ENCODE measurements at regions not wholly inside any gene's neighbourhood (a gene's known extent, or its start where the extent isn't known, plus 50 kb on each side); places are given as distances from the start of the nearest gene placed in this dataset.

GRCh38 chr3:124125315-124125714 lies 133.4 kb upstream of the ROPN1 start:
- TF ChIP-seq, protein P1, sequence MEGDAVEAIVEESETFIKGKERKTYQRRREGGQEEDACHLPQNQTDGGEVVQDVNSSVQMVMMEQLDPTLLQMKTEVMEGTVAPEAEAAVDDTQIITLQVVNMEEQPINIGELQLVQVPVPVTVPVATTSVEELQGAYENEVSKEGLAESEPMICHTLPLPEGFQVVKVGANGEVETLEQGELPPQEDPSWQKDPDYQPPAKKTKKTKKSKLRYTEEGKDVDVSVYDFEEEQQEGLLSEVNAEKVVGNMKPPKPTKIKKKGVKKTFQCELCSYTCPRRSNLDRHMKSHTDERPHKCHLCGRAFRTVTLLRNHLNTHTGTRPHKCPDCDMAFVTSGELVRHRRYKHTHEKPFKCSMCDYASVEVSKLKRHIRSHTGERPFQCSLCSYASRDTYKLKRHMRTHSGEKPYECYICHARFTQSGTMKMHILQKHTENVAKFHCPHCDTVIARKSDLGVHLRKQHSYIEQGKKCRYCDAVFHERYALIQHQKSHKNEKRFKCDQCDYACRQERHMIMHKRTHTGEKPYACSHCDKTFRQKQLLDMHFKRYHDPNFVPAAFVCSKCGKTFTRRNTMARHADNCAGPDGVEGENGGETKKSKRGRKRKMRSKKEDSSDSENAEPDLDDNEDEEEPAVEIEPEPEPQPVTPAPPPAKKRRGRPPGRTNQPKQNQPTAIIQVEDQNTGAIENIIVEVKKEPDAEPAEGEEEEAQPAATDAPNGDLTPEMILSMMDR (IDR thresholded peaks at IDR 0.05; ENCODE audit: insufficient read depth, low read length): no peak
- TF ChIP-seq REST (IDR thresholded peaks at IDR 0.05; ENCODE audit: insufficient replicate concordance, low read depth) (no peak), POLR2AphosphoS5 (IDR thresholded peaks at IDR 0.05; ENCODE audit: low read depth) (no peak)
